ENCODE measurements at regions not wholly inside any gene's neighbourhood (a gene's known extent, or its start where the extent isn't known, plus 50 kb on each side); places are given as distances from the start of the nearest gene placed in this dataset.
"Not testable (repeated sequence)": the region's sequence is repeated elsewhere in the genome, so short reads cannot be mapped to it uniquely, and the experiment has no call there.

GRCh38 chr5:147095740-147096139 is 139.1 kb upstream of the STK32A start:
- Histone ChIP-seq H3K4me1 (peaks cover 8% of the 10 kb centered on the region), H3K9me3 (no peaks in the 10 kb centered on the region), H3K27ac (no peak overlapping the region), H3K4me3 (no peak overlapping the region), H3K27me3 (no peaks in the 10 kb centered on the region), H3K36me3 (no peaks in the 10 kb centered on the region)
- no peak for TF ChIP-seq POLR2A (IDR thresholded peaks at IDR 0.05)
- no peak for TF ChIP-seq POLR2AphosphoS5 (IDR thresholded peaks at IDR 0.05)
- no peak for TF ChIP-seq CTCF (IDR thresholded peaks at IDR 0.05)
- no peak for TF ChIP-seq EP300 (IDR thresholded peaks at IDR 0.05)
- 72% methylated on average over 2 of the region's 2 CpGs for WGBS
- no peak for DNase-seq (ENCODE audit: low spot score in 2 of 2)

GRCh38 chr5:147098233-147098790 is 136.5 kb upstream of the STK32A start:
- Histone ChIP-seq H3K27ac (no peak overlapping the region), H3K4me1 (peaks cover 8% of the 10 kb centered on the region), H3K4me3 (no peak overlapping the region), H3K27me3 (no peaks in the 10 kb centered on the region), H3K9me3 (no peaks in the 10 kb centered on the region), H3K36me3 (no peaks in the 10 kb centered on the region)
- no peak for DNase-seq (ENCODE audit: low spot score in 2 of 2)
- TF ChIP-seq EP300 (IDR thresholded peaks at IDR 0.05) (no peak), CTCF (IDR thresholded peaks at IDR 0.05) (no peak), POLR2AphosphoS5 (IDR thresholded peaks at IDR 0.05) (no peak), POLR2A (IDR thresholded peaks at IDR 0.05) (no peak)
- WGBS: 18% methylated on average over 5 of the region's 5 CpGs

GRCh38 chr5:147101659-147102369 is 133.0 kb upstream of the STK32A start:
- H3K9me3 ChIP-seq: no peaks in the 10 kb centered on the region
- no peak for DNase-seq (ENCODE audit: low spot score in 2 of 2)
- H3K27me3 ChIP-seq: no peaks in the 10 kb centered on the region
- H3K27ac ChIP-seq: no peak overlapping the region
- no peaks in the 10 kb centered on the region for H3K36me3 ChIP-seq
- H3K4me3 ChIP-seq: no peak overlapping the region
- 73% methylated on average over 6 of the region's 6 CpGs for WGBS
- H3K4me1 ChIP-seq: peaks cover 8% of the 10 kb centered on the region
- no peak for TF ChIP-seq CTCF (IDR thresholded peaks at IDR 0.05)
- no peak for TF ChIP-seq POLR2AphosphoS5 (IDR thresholded peaks at IDR 0.05)
- no peak for TF ChIP-seq POLR2A (IDR thresholded peaks at IDR 0.05)
- no peak for TF ChIP-seq EP300 (IDR thresholded peaks at IDR 0.05)

GRCh38 chr5:147112899-147113298 is 121.9 kb upstream of the STK32A start:
- Histone ChIP-seq H3K27ac (no peak overlapping the region), H3K27me3 (no peaks in the 10 kb centered on the region), H3K9me3 (no peaks in the 10 kb centered on the region), H3K4me3 (no peak overlapping the region), H3K4me1 (no peaks in the 10 kb centered on the region), H3K36me3 (no peaks in the 10 kb centered on the region)
- DNase-seq (ENCODE audit: low spot score in 2 of 2): no peak
- TF ChIP-seq POLR2A (IDR thresholded peaks at IDR 0.05) (no peak), EP300 (IDR thresholded peaks at IDR 0.05) (no peak), POLR2AphosphoS5 (IDR thresholded peaks at IDR 0.05) (no peak), CTCF (IDR thresholded peaks at IDR 0.05) (no peak)
- 75% methylated on average over 1 of the region's 1 CpG for WGBS

- no peaks in the 10 kb centered on the region for H3K27me3 ChIP-seq
- no peak for TF ChIP-seq POLR2A (IDR thresholded peaks at IDR 0.05)
- TF ChIP-seq POLR2AphosphoS5 (IDR thresholded peaks at IDR 0.05): no peak
- no peak for TF ChIP-seq EP300 (IDR thresholded peaks at IDR 0.05)
- TF ChIP-seq CTCF (IDR thresholded peaks at IDR 0.05): no peak
- no peaks in the 10 kb centered on the region for H3K36me3 ChIP-seq
- H3K9me3 ChIP-seq: no peaks in the 10 kb centered on the region
- no peaks in the 10 kb centered on the region for H3K4me1 ChIP-seq
- WGBS: 87% methylated on average over 2 of the region's 2 CpGs
- no peak overlapping the region for H3K4me3 ChIP-seq
- DNase-seq (ENCODE audit: low spot score in 2 of 2): no peak
- no peak overlapping the region for H3K27ac ChIP-seq
These were observed 120.9 kb upstream of the STK32A start for GRCh38 chr5:147113967-147114366.

GRCh38 chr5:147139759-147140158 is 95.1 kb upstream of the STK32A start:
- H3K27me3 ChIP-seq; H3K4me3 ChIP-seq; H3K27ac ChIP-seq; DNase-seq (ENCODE audit: low spot score in 2 of 2); H3K36me3 ChIP-seq; H3K4me1 ChIP-seq: not testable (repeated sequence)
- peaks cover 23% of the 10 kb centered on the region for H3K9me3 ChIP-seq

All from suprapubic skin (tissue), 4 donors.